Activated naive CD4-positive, alpha-beta T cell treated with anti-CD3 and anti-CD28 coated beads for 36 hours (primary cell): ENCODE measurements at regions not wholly inside any gene's neighbourhood (a gene's known extent, or its start where the extent isn't known, plus 50 kb on each side); places are given as distances from the start of the nearest gene placed in this dataset.

Experiments
- CTCF ChIA-PET: fragments of 350-600 bp; sonication (Branson Sonifier 250); formaldehyde crosslinking; loops from one replicate; lab custom pipeline; 2021; ENCODE audit warnings: antibody characterized with exemption; lab: Charles Lee
- DNase-seq: peaks from one replicate; pipeline ENCODE4 v3.0.0-alpha.2; 2020
- H3K27ac Mint-ChIP-seq: one replicate; pipeline ENCODE4 v1.8.0; 2021; ENCODE audit warnings: mild to moderate bottlenecking, mixed read lengths
- H3K27me3 Mint-ChIP-seq: one replicate; pipeline ENCODE4 v1.8.0; 2021; ENCODE audit warnings: low read depth, mixed read lengths
- H3K36me3 Mint-ChIP-seq: one replicate; pipeline ENCODE4 v1.8.0; 2021; ENCODE audit warnings: low read depth, mixed read lengths
- H3K4me1 Mint-ChIP-seq: one replicate; pipeline ENCODE4 v1.8.0; 2021; ENCODE audit warnings: low read depth, mixed read lengths
- H3K4me3 Mint-ChIP-seq: one replicate; pipeline ENCODE4 v1.8.0; 2021; ENCODE audit warnings: mild to moderate bottlenecking, moderate library complexity, mixed read lengths
- H3K9me3 Mint-ChIP-seq: one replicate; pipeline ENCODE4 v1.8.0; 2021; ENCODE audit warnings: mixed read lengths
- intact Hi-C: fragments of 100-400 bp; cut with micrococcal nuclease; formaldehyde crosslinking; loops from one replicate; pipeline ENCODE4 v1.15.1; 2023

DNA sequence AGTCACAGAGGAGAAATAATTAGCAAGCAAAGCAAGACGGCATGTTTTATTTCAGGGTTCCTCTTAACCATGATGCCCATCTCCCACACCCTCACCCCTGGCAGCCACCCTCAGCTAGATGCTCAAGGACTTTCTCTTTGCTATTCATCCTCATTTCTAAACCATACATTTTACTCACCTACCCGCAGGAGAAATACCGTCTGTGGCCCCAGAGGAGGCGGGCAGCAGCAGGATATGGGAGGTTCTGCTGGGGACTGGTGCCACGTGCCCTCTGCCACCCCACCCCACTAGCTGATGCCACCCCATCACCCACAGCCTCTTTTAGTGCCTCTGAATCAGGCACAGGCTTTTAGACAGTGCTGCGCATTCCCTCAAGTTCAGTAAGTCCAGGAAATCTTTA is 168.7 kb upstream of the ITGB1 start:
- CTCF ChIA-PET, result interaction anchor here (0.6 to 1.5 kb wide), 7 partner anchors 10 to 34 kb away, joined by 3 to 6 read pairs (median 4); no protein-coding TSS in a partner anchor
- Mint-ChIP-seq H3K27me3 (peaks cover 6% of the 10 kb centered on the region), H3K4me1 (peaks cover 58% of the 10 kb centered on the region), H3K27ac (peak overlapping the region; percentile 64), H3K4me3 (no peak overlapping the region), H3K9me3 (no peaks in the 10 kb centered on the region), H3K36me3 (no peaks in the 10 kb centered on the region)
- peak; percentile 46 for DNase-seq
- intact Hi-C loops, result loop anchor here (1.0 kb wide), 1 partner anchor 8 kb away; no protein-coding TSS in a partner anchor

DNA sequence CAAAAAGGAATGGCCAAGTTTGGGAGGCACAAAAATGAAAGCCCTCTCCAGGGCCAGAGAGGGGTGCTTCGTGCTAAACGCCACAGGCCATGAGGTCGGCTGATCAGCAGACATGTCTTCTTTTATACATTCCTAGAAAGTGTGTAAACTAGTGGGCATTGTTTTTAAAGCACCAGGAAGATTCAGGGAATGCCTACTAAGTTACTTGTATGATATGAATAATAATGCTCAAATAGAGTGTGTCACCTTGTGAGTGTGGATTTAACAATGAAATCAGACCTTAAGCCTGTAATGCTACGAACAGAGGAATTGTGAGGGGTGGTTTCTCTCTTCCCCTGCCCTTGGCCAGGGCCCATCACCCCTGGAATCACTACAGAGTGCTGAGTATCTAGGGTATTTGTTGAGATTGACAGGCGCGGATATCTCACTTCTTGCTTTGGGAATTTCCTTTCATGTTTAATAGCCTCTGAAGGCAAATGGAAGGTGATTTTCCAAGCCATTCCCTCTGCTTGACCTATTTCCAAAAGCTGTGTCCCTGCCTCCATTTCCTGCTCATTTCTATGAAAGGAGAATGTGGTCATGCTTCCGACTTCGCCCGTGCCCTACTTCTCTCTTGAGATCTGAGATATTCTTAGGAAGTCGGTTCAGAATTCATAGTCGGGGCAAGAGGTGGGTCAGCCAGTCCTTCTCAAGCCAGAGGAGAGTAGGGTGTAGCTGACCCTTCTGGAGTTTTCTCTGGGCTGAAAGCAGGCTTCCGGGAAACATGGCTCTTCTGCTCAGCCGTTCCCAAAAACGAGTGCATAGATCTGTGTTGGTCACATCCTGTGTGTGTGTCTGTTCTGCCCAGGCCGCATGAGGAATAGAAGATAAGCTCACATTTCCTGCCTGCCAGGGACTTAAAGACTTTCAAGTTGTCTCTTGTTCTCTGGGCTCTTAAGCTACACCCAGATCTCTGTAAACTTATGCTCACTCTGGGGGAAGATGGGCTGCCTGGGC is 167.8 kb upstream of the ITGB1 start:
- no peaks in the 10 kb centered on the region for H3K36me3 Mint-ChIP-seq
- peak overlapping the region; percentile 64 for H3K27ac Mint-ChIP-seq
- peak; percentile 67 for DNase-seq
- H3K9me3 Mint-ChIP-seq, result no peaks in the 10 kb centered on the region
- peaks cover 6% of the 10 kb centered on the region for H3K27me3 Mint-ChIP-seq
- intact Hi-C loops, result loop anchor here (1.0 kb wide), 1 partner anchor 8 kb away; no protein-coding TSS in a partner anchor
- peaks cover 64% of the 10 kb centered on the region for H3K4me1 Mint-ChIP-seq
- CTCF ChIA-PET, result interaction anchor here (0.6 to 1.8 kb wide), 9 partner anchors 8 to 1173 kb away, joined by 3 to 7 read pairs (median 4); no protein-coding TSS in a partner anchor
- no peak overlapping the region for H3K4me3 Mint-ChIP-seq

GRCh38 chr10:33125111-33125510 is 167.1 kb upstream of the ITGB1 start:
- peaks cover 68% of the 10 kb centered on the region for H3K4me1 Mint-ChIP-seq
- H3K4me3 Mint-ChIP-seq, result no peak overlapping the region
- H3K27me3 Mint-ChIP-seq, result peaks cover 6% of the 10 kb centered on the region
- CTCF ChIA-PET, result interaction anchor here (0.8 to 1.8 kb wide), 3 partner anchors 8 to 30 kb away, joined by 3 to 7 read pairs (median 5); no protein-coding TSS in a partner anchor
- no peaks in the 10 kb centered on the region for H3K9me3 Mint-ChIP-seq
- no peaks in the 10 kb centered on the region for H3K36me3 Mint-ChIP-seq
- H3K27ac Mint-ChIP-seq, result no peak overlapping the region
- no peak for DNase-seq
- intact Hi-C loops, result no loop called here

DNA sequence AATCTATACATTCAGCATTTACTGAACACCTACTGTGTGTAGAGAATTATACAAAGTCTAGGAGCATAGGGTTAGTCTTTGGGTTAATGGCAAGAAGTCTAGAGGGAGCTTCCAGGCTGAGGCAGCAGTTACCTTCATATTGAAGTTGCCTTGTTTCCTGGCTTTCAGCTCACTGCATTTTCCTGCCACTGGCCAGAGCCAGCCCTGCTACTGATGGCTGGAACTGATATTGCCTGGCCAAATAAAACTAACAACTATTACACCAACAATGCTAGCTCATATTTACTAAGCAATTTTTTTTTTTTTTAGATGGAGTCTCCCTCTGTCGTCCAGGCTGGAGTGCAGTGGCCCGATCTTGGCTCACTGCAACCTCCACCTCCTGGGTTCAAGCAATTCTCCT is 165.7 kb upstream of the ITGB1 start:
- CTCF ChIA-PET, result interaction anchor here (1.0 to 1.8 kb wide), 2 partner anchors 10 to 137 kb away, joined by 6 to 7 read pairs; no protein-coding TSS in a partner anchor
- Mint-ChIP-seq H3K27me3 (peaks cover 6% of the 10 kb centered on the region), H3K27ac (no peak overlapping the region), H3K4me3 (no peak overlapping the region), H3K4me1 (peaks cover 65% of the 10 kb centered on the region), H3K36me3 (no peaks in the 10 kb centered on the region), H3K9me3 (no peaks in the 10 kb centered on the region)
- DNase-seq, result no peak
- intact Hi-C loops, result loop anchor here (5.0 kb wide), 2 partner anchors 806 to 1781 kb away; no protein-coding TSS in a partner anchor

DNA sequence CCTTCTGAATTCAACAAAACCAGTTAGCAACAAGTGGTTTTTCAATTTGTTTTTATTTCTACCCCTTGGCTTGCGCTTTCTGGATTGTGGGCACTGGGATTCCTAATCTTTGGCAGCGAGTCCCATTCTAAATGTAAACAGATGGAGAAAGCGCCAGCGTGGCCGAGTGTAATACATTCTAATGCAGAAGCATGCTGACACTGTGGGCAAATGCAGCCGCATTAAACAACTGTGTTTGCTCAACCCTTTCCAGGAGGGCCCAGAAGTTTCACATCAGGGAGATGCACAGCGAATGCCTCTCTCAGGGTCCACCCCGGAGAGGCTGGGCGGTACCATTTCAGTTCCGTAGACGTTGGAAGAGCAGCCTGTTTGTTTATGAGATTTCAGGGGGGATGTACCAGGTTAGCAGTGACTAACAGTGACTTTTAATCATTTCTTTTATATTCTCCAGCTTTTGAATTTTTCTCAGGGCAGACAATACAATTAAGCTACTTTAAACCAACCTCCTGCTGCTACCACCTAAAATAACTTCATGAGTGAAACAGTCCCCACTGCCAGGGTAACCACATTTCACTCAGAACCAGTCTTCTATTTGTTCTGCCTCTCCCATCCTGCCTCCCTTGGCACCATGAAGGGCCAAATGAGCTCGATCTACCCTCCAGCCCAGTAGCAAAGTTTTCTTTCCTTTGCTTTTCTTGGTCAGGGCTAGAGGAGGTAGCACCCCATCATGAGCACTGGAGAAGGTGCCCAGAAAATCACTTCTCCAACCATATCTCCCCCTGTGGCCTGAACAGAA is 164.2 kb upstream of the ITGB1 start:
- peaks cover 71% of the 10 kb centered on the region for H3K4me1 Mint-ChIP-seq
- intact Hi-C loops, result loop anchor here (5.0 kb wide), 2 partner anchors 805 to 1780 kb away; no protein-coding TSS in a partner anchor
- H3K4me3 Mint-ChIP-seq, result no peak overlapping the region
- H3K27me3 Mint-ChIP-seq, result peaks cover 6% of the 10 kb centered on the region
- no peaks in the 10 kb centered on the region for H3K9me3 Mint-ChIP-seq
- H3K27ac Mint-ChIP-seq, result no peak overlapping the region
- CTCF ChIA-PET, result no interaction called here
- no peak for DNase-seq
- H3K36me3 Mint-ChIP-seq, result peaks cover 2% of the 10 kb centered on the region

- H3K4me1 Mint-ChIP-seq, result peaks cover 70% of the 10 kb centered on the region
- no peak for DNase-seq
- peaks cover 2% of the 10 kb centered on the region for H3K27me3 Mint-ChIP-seq
- peaks cover 2% of the 10 kb centered on the region for H3K36me3 Mint-ChIP-seq
- peak overlapping the region; percentile 43 for H3K27ac Mint-ChIP-seq
- H3K4me3 Mint-ChIP-seq, result no peak overlapping the region
- CTCF ChIA-PET, result interaction anchor here (1.0 to 2.3 kb wide), 2 partner anchors 13 to 112 kb away, joined by 3 to 8 read pairs; no protein-coding TSS in a partner anchor
- H3K9me3 Mint-ChIP-seq, result no peaks in the 10 kb centered on the region
- intact Hi-C loops, result loop anchor here (1.0 to 5.0 kb wide), 12 partner anchors 14 to 1778 kb away; no protein-coding TSS in a partner anchor
Observed at GRCh38 chr10:33120700-33121099, 162.7 kb upstream of the ITGB1 start.

GRCh38 chr10:33120275-33120674 is 162.2 kb upstream of the ITGB1 start:
- peaks cover 2% of the 10 kb centered on the region for H3K27me3 Mint-ChIP-seq
- peaks cover 68% of the 10 kb centered on the region for H3K4me1 Mint-ChIP-seq
- H3K36me3 Mint-ChIP-seq, result peaks cover 2% of the 10 kb centered on the region
- no peak overlapping the region for H3K4me3 Mint-ChIP-seq
- CTCF ChIA-PET, result interaction anchor here (1.0 to 2.3 kb wide), 2 partner anchors 14 to 111 kb away, joined by 3 to 8 read pairs; no protein-coding TSS in a partner anchor
- no peak for DNase-seq
- intact Hi-C loops, result loop anchor here (1.0 to 5.0 kb wide), 12 partner anchors 14 to 1778 kb away; no protein-coding TSS in a partner anchor
- no peaks in the 10 kb centered on the region for H3K9me3 Mint-ChIP-seq
- H3K27ac Mint-ChIP-seq, result peak overlapping the region; percentile 40

DNA sequence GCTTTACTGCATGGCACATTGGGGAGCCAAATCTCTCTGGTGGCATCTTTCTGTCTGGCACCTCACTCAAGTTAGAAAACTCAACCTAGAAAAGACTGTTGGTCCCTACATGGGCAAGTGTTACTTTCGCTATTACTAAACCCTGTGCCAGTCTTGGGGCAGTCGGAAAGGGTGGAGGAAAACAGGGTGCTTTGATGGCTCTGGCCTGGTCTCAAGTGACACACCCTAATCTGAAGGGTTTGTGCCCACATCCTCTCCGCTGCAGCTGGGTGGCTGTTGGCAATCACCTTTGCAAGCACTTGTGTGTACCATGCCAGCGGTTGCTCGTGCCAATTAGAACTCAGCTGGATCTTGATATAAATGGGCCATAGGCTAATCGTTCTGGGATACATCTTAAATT is 159.8 kb upstream of the ITGB1 start:
- intact Hi-C loops, result no loop called here
- no peaks in the 10 kb centered on the region for H3K9me3 Mint-ChIP-seq
- H3K27me3 Mint-ChIP-seq, result no peaks in the 10 kb centered on the region
- H3K27ac Mint-ChIP-seq, result no peak overlapping the region
- CTCF ChIA-PET, result no interaction called here
- H3K4me3 Mint-ChIP-seq, result no peak overlapping the region
- peaks cover 73% of the 10 kb centered on the region for H3K4me1 Mint-ChIP-seq
- H3K36me3 Mint-ChIP-seq, result peaks cover 2% of the 10 kb centered on the region
- DNase-seq, result no peak

GRCh38 chr10:33117230-33117629 is 159.2 kb upstream of the ITGB1 start:
- intact Hi-C loops, result no loop called here
- Mint-ChIP-seq H3K27ac (no peak overlapping the region), H3K36me3 (peaks cover 2% of the 10 kb centered on the region), H3K27me3 (no peaks in the 10 kb centered on the region), H3K9me3 (no peaks in the 10 kb centered on the region), H3K4me3 (no peak overlapping the region), H3K4me1 (peaks cover 67% of the 10 kb centered on the region)
- DNase-seq, result no peak
- CTCF ChIA-PET, result interaction anchor here (0.6 to 2.5 kb wide), 6 partner anchors 13 to 418 kb away, joined by 3 to 20 read pairs (median 6); no protein-coding TSS in a partner anchor

- H3K4me3 Mint-ChIP-seq, result no peak overlapping the region
- H3K4me1 Mint-ChIP-seq, result peaks cover 60% of the 10 kb centered on the region
- no peak overlapping the region for H3K27ac Mint-ChIP-seq
- no peaks in the 10 kb centered on the region for H3K9me3 Mint-ChIP-seq
- H3K27me3 Mint-ChIP-seq, result no peaks in the 10 kb centered on the region
- DNase-seq, result no peak
- H3K36me3 Mint-ChIP-seq, result peaks cover 2% of the 10 kb centered on the region
- CTCF ChIA-PET, result interaction anchor here (1.0 to 2.5 kb wide), 7 partner anchors 10 to 107 kb away, joined by 3 to 20 read pairs (median 5); no protein-coding TSS in a partner anchor
- intact Hi-C loops, result loop anchor here (1.0 kb wide), 1 partner anchor 39 kb away; no protein-coding TSS in a partner anchor
Observed at GRCh38 chr10:33115738-33116719, 158.0 kb upstream of the ITGB1 start.
